T-helper 17 cell (primary cell): ENCODE measurements at regions not wholly inside any gene's neighbourhood (a gene's known extent, or its start where the extent isn't known, plus 50 kb on each side); places are given as distances from the start of the nearest gene placed in this dataset.
"Not testable (repeated sequence)": the region's sequence is repeated elsewhere in the genome, so short reads cannot be mapped to it uniquely, and the experiment has no call there.

Experiments used
- ATAC-seq: fragments of 150-1000 bp; cut with Tn5 transposase; 2 replicates; pipeline ENCODE4 v1.10.0; 2021; ENCODE audit warnings: mild to moderate bottlenecking, moderate library complexity
- DNase-seq, 3 donors: peaks; one replicate each; pipeline versions ENCODE4 v3.0.0 to v3.0.0-alpha.2; 2020 to 2021
- H3K9me3 ChIP-seq: one replicate; pipeline ENCODE4 v1.7.0; 2013; ENCODE audit warnings: low read length, mild to moderate bottlenecking; ENCODE audit not compliant: control insufficient read depth, poor library complexity, severe bottlenecking
- H3K27ac Mint-ChIP-seq: one replicate; pipeline ENCODE4 v1.8.0; 2022; ENCODE audit warnings: mild to moderate bottlenecking, moderate library complexity, mixed read lengths
- H3K27me3 Mint-ChIP-seq: one replicate; pipeline ENCODE4 v1.8.0; 2022; ENCODE audit warnings: mixed read lengths
- H3K36me3 Mint-ChIP-seq: one replicate; pipeline ENCODE4 v1.8.0; 2022; ENCODE audit warnings: low read depth, mixed read lengths
- H3K4me1 Mint-ChIP-seq: one replicate; pipeline ENCODE4 v1.8.0; 2022; ENCODE audit warnings: mild to moderate bottlenecking, mixed read lengths
- H3K4me3 Mint-ChIP-seq: one replicate; pipeline ENCODE4 v1.8.0; 2022; ENCODE audit warnings: mild to moderate bottlenecking, moderate library complexity, mixed read lengths

GRCh38 chr7:109646124-109646523, 1076.5 kb downstream of the DNAJB9 start:
- no peaks in the 10 kb centered on the region for H3K9me3 ChIP-seq
- ATAC-seq = no peak
- H3K4me3 Mint-ChIP-seq = no peak overlapping the region
- no peaks in the 10 kb centered on the region for H3K4me1 Mint-ChIP-seq
- H3K36me3 Mint-ChIP-seq = no peaks in the 10 kb centered on the region
- H3K27me3 Mint-ChIP-seq = no peaks in the 10 kb centered on the region
- no peak overlapping the region for H3K27ac Mint-ChIP-seq
- DNase-seq = no peak

- not testable (repeated sequence) for H3K4me3 Mint-ChIP-seq, H3K27me3 Mint-ChIP-seq, ATAC-seq, H3K36me3 Mint-ChIP-seq, H3K4me1 Mint-ChIP-seq, H3K9me3 ChIP-seq, H3K27ac Mint-ChIP-seq, DNase-seq
Observed at GRCh38 chr7:109646594-109646993, 1076.9 kb downstream of the DNAJB9 start.

GRCh38 chr7:109647263-109647662, 1077.6 kb downstream of the DNAJB9 start:
- H3K36me3 Mint-ChIP-seq, H3K27me3 Mint-ChIP-seq, DNase-seq, H3K4me3 Mint-ChIP-seq, H3K27ac Mint-ChIP-seq, ATAC-seq, H3K4me1 Mint-ChIP-seq, H3K9me3 ChIP-seq: not testable (repeated sequence)

- H3K9me3 ChIP-seq = no peaks in the 10 kb centered on the region
- ATAC-seq (no peak), DNase-seq (no peak)
- no peaks in the 10 kb centered on the region for H3K36me3 Mint-ChIP-seq
- no peaks in the 10 kb centered on the region for H3K27me3 Mint-ChIP-seq
- H3K27ac Mint-ChIP-seq = no peak overlapping the region
- no peak overlapping the region for H3K4me3 Mint-ChIP-seq
- no peaks in the 10 kb centered on the region for H3K4me1 Mint-ChIP-seq
Observed at GRCh38 chr7:109659261-109659660, 1089.6 kb downstream of the DNAJB9 start.

- Mint-ChIP-seq H3K27ac (no peak overlapping the region), H3K4me3 (no peak overlapping the region)
- ATAC-seq = no peak
Observed at GRCh38 chr7:109660401-109660800, 1090.7 kb downstream of the DNAJB9 start.

GRCh38 chr7:109663806-109664205, 1094.1 kb downstream of the DNAJB9 start:
- no peak for ATAC-seq
- no peak overlapping the region for H3K4me3 Mint-ChIP-seq
- no peaks in the 10 kb centered on the region for H3K4me1 Mint-ChIP-seq

More at GRCh38 chr7:109660401-109660800, 1090.7 kb downstream of the DNAJB9 start:
- H3K27me3 Mint-ChIP-seq = no peaks in the 10 kb centered on the region
- no peak for DNase-seq
- H3K36me3 Mint-ChIP-seq = no peaks in the 10 kb centered on the region
- H3K9me3 ChIP-seq = no peaks in the 10 kb centered on the region
- no peaks in the 10 kb centered on the region for H3K4me1 Mint-ChIP-seq

GRCh38 chr7:109687269-109687668, 1117.6 kb downstream of the DNAJB9 start:
- H3K4me1 Mint-ChIP-seq, H3K36me3 Mint-ChIP-seq, H3K27ac Mint-ChIP-seq, H3K9me3 ChIP-seq, ATAC-seq, DNase-seq, H3K27me3 Mint-ChIP-seq, H3K4me3 Mint-ChIP-seq: not testable (repeated sequence)

More at GRCh38 chr7:109663806-109664205, 1094.1 kb downstream of the DNAJB9 start:
- Mint-ChIP-seq H3K27ac (no peak overlapping the region), H3K27me3 (no peaks in the 10 kb centered on the region), H3K36me3 (no peaks in the 10 kb centered on the region)
- no peak for DNase-seq
- H3K9me3 ChIP-seq = no peaks in the 10 kb centered on the region

GRCh38 chr7:109692613-109693012, 1122.9 kb downstream of the DNAJB9 start:
- not testable (repeated sequence) for H3K27ac Mint-ChIP-seq, H3K36me3 Mint-ChIP-seq, ATAC-seq, H3K27me3 Mint-ChIP-seq, DNase-seq, H3K4me3 Mint-ChIP-seq, H3K9me3 ChIP-seq, H3K4me1 Mint-ChIP-seq

GRCh38 chr7:109694149-109695071, 1124.7 kb downstream of the DNAJB9 start:
- ATAC-seq = no peak
- no peak for DNase-seq
- no peaks in the 10 kb centered on the region for H3K9me3 ChIP-seq
- H3K4me3 Mint-ChIP-seq = no peak overlapping the region
- H3K36me3 Mint-ChIP-seq = no peaks in the 10 kb centered on the region
- no peaks in the 10 kb centered on the region for H3K4me1 Mint-ChIP-seq
- no peak overlapping the region for H3K27ac Mint-ChIP-seq
- H3K27me3 Mint-ChIP-seq = no peaks in the 10 kb centered on the region

- H3K4me1 Mint-ChIP-seq = no peaks in the 10 kb centered on the region
- H3K36me3 Mint-ChIP-seq = no peaks in the 10 kb centered on the region
- H3K9me3 ChIP-seq = no peaks in the 10 kb centered on the region
- no peak overlapping the region for H3K4me3 Mint-ChIP-seq
- ATAC-seq = no peak
- no peak overlapping the region for H3K27ac Mint-ChIP-seq
- no peak for DNase-seq
- no peaks in the 10 kb centered on the region for H3K27me3 Mint-ChIP-seq
Observed at GRCh38 chr7:109695419-109695818, 1125.7 kb downstream of the DNAJB9 start.

- Mint-ChIP-seq H3K36me3 (no peaks in the 10 kb centered on the region), H3K4me3 (no peak overlapping the region), H3K27me3 (no peaks in the 10 kb centered on the region), H3K27ac (no peak overlapping the region), H3K4me1 (no peaks in the 10 kb centered on the region)
- no peak for ATAC-seq
- H3K9me3 ChIP-seq = no peaks in the 10 kb centered on the region
- no peak for DNase-seq
Observed at GRCh38 chr7:109696723-109697122, 1127.0 kb downstream of the DNAJB9 start.

GRCh38 chr7:109699661-109700060, 1130.0 kb downstream of the DNAJB9 start:
- DNase-seq (no peak), ATAC-seq (no peak)
- no peaks in the 10 kb centered on the region for H3K9me3 ChIP-seq
- Mint-ChIP-seq H3K27me3 (no peaks in the 10 kb centered on the region), H3K4me3 (no peak overlapping the region), H3K36me3 (no peaks in the 10 kb centered on the region), H3K4me1 (no peaks in the 10 kb centered on the region), H3K27ac (no peak overlapping the region)

- H3K9me3 ChIP-seq = no peaks in the 10 kb centered on the region
- H3K27ac Mint-ChIP-seq = no peak overlapping the region
- no peaks in the 10 kb centered on the region for H3K36me3 Mint-ChIP-seq
- no peak overlapping the region for H3K4me3 Mint-ChIP-seq
- no peaks in the 10 kb centered on the region for H3K4me1 Mint-ChIP-seq
- ATAC-seq (no peak), DNase-seq (no peak)
- H3K27me3 Mint-ChIP-seq = no peaks in the 10 kb centered on the region
Observed at GRCh38 chr7:109713366-109713765, 1143.7 kb downstream of the DNAJB9 start.

- not testable (repeated sequence) for H3K4me1 Mint-ChIP-seq, ATAC-seq, H3K9me3 ChIP-seq, H3K27ac Mint-ChIP-seq, H3K36me3 Mint-ChIP-seq, H3K27me3 Mint-ChIP-seq, DNase-seq, H3K4me3 Mint-ChIP-seq
Observed at GRCh38 chr7:109719359-109719758, 1149.7 kb downstream of the DNAJB9 start.
